HepG2 (cell line): ENCODE measurements at regions not wholly inside any gene's neighbourhood (a gene's known extent, or its start where the extent isn't known, plus 50 kb on each side); places are given as distances from the start of the nearest gene placed in this dataset.

Experiments used
- BCL6 ChIP-seq: IDR thresholded peaks from 2 replicates; pipeline ENCODE4 v1.6.1; 2016; ENCODE audit warnings: missing genetic modification reagents, missing compliant biosample characterization
- CREM ChIP-seq, 2 experiments: sonication (generic) in 1 of 2; formaldehyde crosslinking in 1 of 2; IDR thresholded peaks; 2 replicates each; pipeline versions ENCODE4 v1.4.0 to v1.6.1; 2016 to 2020; ENCODE audit warnings: antibody characterized with exemption in 1 of 2, mild to moderate bottlenecking in 1 of 2, missing genetic modification reagents in 1 of 2
- EZH2 ChIP-seq: conservative IDR thresholded peaks from 2 replicates; pipeline ENCODE4 v1.6.1; 2012; ENCODE audit warnings: mild to moderate bottlenecking, low read depth, low read length, moderate library complexity
- FOXO1 ChIP-seq: sonication (generic); formaldehyde crosslinking; IDR thresholded peaks from 2 replicates; pipeline ENCODE4 v1.4.0; 2020; ENCODE audit warnings: missing genetic modification reagents
- HOXA7 ChIP-seq: sonication (generic); formaldehyde crosslinking; IDR thresholded peaks from 2 replicates; pipeline ENCODE4 v1.8.1; 2022; ENCODE audit warnings: mild to moderate bottlenecking, missing genetic modification reagents, moderate library complexity
- MEF2D ChIP-seq: sonication (generic); formaldehyde crosslinking; IDR thresholded peaks from 2 replicates; pipeline ENCODE4 v1.5.1; 2020; ENCODE audit warnings: mild to moderate bottlenecking, missing genetic modification reagents
- MTF2 ChIP-seq: sonication (generic); formaldehyde crosslinking; IDR thresholded peaks from 2 replicates; pipeline ENCODE4 v1.5.0; 2020; ENCODE audit warnings: missing genetic modification reagents, borderline replicate concordance
- MXD4 ChIP-seq: IDR thresholded peaks from 2 replicates; pipeline ENCODE4 v1.6.1; 2016; ENCODE audit warnings: mild to moderate bottlenecking, missing biosample characterization, missing genetic modification reagents
- NFYB ChIP-seq: sonication (generic); formaldehyde crosslinking; IDR thresholded peaks from 2 replicates; pipeline ENCODE4 v1.4.0; 2020; ENCODE audit warnings: missing genetic modification reagents
- RCOR2 ChIP-seq: IDR thresholded peaks from 2 replicates; pipeline ENCODE4 v1.6.1; 2016; ENCODE audit warnings: missing biosample characterization, missing genetic modification reagents
- SIX1 ChIP-seq: sonication (generic); formaldehyde crosslinking; IDR thresholded peaks from 2 replicates; pipeline ENCODE4 v1.4.0; 2020; ENCODE audit warnings: missing genetic modification reagents, borderline replicate concordance
- SP5 ChIP-seq: IDR thresholded peaks from 2 replicates; pipeline ENCODE4 v1.6.1; 2016; ENCODE audit warnings: low read depth, borderline replicate concordance
- TEAD3 ChIP-seq: optimal IDR thresholded peaks from 2 replicates; pipeline ENCODE3; 2016; ENCODE audit warnings: borderline replicate concordance
- ZFP36L2 ChIP-seq: sonication (generic); formaldehyde crosslinking; IDR thresholded peaks from 2 replicates; pipeline ENCODE4 v1.4.0; 2020; ENCODE audit warnings: missing genetic modification reagents
- ZNF142 ChIP-seq: sonication (generic); formaldehyde crosslinking; IDR thresholded peaks from 2 replicates; pipeline ENCODE4 v1.4.0; 2020; ENCODE audit warnings: missing genetic modification reagents
- ZNF251 ChIP-seq: sonication (generic); formaldehyde crosslinking; IDR thresholded peaks from 2 replicates; pipeline ENCODE4 v1.9.0; 2021; ENCODE audit warnings: mild to moderate bottlenecking, missing genetic modification reagents
- ZNF501 ChIP-seq: sonication (generic); formaldehyde crosslinking; IDR thresholded peaks from 2 replicates; pipeline ENCODE4 v1.5.1; 2020; ENCODE audit warnings: mild to moderate bottlenecking, moderate library complexity, missing genetic modification reagents
- ZNF569 ChIP-seq: sonication (generic); formaldehyde crosslinking; IDR thresholded peaks from 2 replicates; pipeline ENCODE4 v1.5.0; 2020; ENCODE audit warnings: mild to moderate bottlenecking, missing genetic modification reagents, moderate library complexity, borderline replicate concordance
- ZNF770 ChIP-seq: sonication (generic); formaldehyde crosslinking; IDR thresholded peaks from 2 replicates; pipeline ENCODE4 v1.5.0; 2020; ENCODE audit warnings: mild to moderate bottlenecking, missing genetic modification reagents
- ZSCAN22 ChIP-seq: sonication (generic); formaldehyde crosslinking; IDR thresholded peaks from 2 replicates; pipeline ENCODE4 v1.4.0; 2020; ENCODE audit warnings: mild to moderate bottlenecking, missing genetic modification reagents

GRCh38 chr16:10256784-10257641, 74.8 kb upstream of the GRIN2A start (continued):
- TF ChIP-seq MTF2 (CRISPR knock-in tag), result peak; percentile 85; the same call in 1 of the 2 replicates
- peak; percentile 75 for TF ChIP-seq BCL6 (CRISPR knock-in tag)
- TF ChIP-seq ZFP36L2 (CRISPR knock-in tag), result no peak
- TF ChIP-seq NFYB, result no peak
- no peak for TF ChIP-seq ZNF142
- peak; percentile 64; the same call in 1 of the 2 replicates for TF ChIP-seq MXD4 (CRISPR knock-in tag)
- no peak for TF ChIP-seq EZH2
- peak; percentile 94 for TF ChIP-seq FOXO1 (CRISPR knock-in tag)
- TF ChIP-seq ZNF770, result no peak; the same call in 1 of the 2 replicates
- no peak for TF ChIP-seq ZNF251
- TF ChIP-seq MEF2D (CRISPR knock-in tag), result peak; percentile 80
- peak; percentile 39 for TF ChIP-seq TEAD3 (CRISPR knock-in tag)
- no peak for TF ChIP-seq HOXA7 (CRISPR knock-in tag)
- TF ChIP-seq ZNF501 (CRISPR knock-in tag), result peak; percentile 84
- peak; percentile 75 for TF ChIP-seq CREM (IDR thresholded peaks at IDR 0.05)
- no peak for TF ChIP-seq CREM (CRISPR knock-in tag; IDR thresholded peaks at IDR 0.05)
- no peak for TF ChIP-seq ZSCAN22 (CRISPR knock-in tag)
- peak; percentile 84 for TF ChIP-seq SP5
- TF ChIP-seq SIX1 (CRISPR knock-in tag), result 0 out of 2 replicates have a peak, but pooled peaks have one; percentile 47
- TF ChIP-seq RCOR2 (CRISPR knock-in tag), result no peak; the same call in 1 of the 2 replicates
- TF ChIP-seq ZNF569, result peak; percentile 80; the same call in 1 of the 2 replicates
